HG03469 (cell line): ENCODE measurements at regions not wholly inside any gene's neighbourhood (a gene's known extent, or its start where the extent isn't known, plus 50 kb on each side); places are given as distances from the start of the nearest gene placed in this dataset.

Experiments
- ATAC-seq: cut with Tn5 transposase; IDR thresholded peaks from one replicate; pipeline ENCODE4 v1.9.1; 2021; ENCODE audit warnings: mild to moderate bottlenecking, moderate library complexity, moderate number of reproducible peaks; ENCODE audit not compliant: unreplicated experiment

DNA sequence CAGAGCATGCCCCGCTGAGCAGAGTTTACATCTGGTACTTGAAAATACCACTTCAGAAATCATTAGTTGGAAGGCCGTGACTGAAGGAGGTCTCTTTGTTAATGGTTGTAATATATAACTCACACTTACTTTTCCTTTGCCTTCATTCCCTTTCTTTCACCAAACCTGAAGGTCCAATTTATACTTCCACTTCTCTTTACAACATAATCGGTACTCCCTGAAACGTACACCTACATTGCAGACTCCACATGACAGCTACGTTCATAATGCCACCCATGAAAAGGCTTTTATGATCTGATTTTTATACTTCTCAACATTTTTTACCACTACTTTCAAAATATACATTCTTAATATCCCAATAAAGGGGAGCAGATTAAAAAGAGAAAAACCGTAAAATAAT, 298.7 kb downstream of the C4orf33 start:
- no peak for ATAC-seq

DNA sequence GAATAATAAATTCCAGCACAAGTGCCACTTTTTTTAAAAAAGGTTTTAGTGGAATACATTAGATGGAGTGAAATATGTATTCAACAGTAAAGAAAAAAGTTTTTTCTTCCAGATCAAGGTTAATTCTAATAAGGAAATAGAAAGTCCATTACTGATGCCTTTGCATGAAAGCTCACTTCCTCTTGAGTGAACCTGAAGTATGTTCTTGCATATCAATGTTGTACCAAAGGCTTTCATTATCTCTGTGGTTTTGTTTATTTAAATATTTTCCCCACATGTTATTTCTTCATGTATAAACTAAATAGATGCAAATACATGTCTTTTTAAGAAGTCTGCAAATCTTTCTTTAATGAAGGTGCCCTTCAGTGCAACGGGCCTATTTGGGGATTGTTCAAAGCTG, 307.9 kb downstream of the C4orf33 start:
- ATAC-seq: no peak

DNA sequence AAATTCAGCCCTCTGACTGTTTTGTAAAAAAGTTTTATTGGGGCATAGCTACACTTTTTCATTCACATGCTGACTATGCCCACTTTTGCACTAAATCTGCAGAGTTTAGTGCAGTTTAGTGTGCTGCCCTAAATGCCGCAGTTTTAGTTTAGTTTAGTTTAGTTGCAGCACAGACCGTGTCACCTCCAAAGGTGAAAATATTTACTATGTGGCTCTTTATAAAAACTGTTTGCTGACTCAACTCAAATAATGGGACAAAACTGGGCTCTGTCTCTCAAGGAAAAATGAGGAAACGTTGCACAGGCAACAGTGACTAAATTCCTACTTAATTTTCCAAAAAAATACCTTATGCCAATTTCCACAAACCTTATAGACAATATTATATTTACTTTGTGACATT, 314.2 kb downstream of the C4orf33 start:
- no peak for ATAC-seq

DNA sequence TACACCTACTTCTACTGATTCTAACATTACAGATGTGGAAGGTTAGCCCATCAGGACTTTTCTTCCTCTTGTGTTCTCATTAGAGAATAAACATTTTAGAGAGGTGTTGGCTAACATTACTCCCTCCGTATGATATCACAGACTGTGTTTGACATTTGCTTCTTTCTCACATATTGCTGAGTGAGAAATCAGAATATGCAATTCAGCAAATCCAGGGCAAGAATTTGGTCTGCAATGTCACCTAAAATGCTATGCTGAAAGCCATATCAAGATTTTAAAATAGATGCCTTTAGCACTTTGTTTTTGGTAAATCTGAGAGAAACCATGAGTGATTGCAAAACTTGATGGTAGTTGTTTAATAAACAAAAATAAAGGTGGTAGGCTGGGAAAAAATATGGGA, 319.1 kb downstream of the C4orf33 start:
- no peak for ATAC-seq

DNA sequence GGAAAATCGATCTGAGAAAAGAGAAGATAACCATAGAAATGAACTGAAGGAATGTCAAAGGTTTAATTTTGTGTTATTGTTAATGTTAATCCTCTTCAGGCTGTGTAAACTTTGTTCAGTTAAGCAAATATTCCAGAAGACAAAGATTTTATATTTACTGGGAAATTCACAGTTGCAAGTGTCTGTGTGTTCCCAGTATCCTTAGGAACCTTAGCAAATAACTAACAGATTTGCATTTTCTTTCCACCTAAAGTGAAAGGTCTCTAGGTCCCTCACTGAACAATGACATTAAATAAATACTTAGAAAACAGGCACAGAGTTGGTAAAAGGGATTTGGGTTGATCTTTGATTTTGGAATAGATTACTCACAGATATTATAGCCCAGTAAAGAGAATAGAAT, 324.7 kb downstream of the C4orf33 start:
- no peak for ATAC-seq

DNA sequence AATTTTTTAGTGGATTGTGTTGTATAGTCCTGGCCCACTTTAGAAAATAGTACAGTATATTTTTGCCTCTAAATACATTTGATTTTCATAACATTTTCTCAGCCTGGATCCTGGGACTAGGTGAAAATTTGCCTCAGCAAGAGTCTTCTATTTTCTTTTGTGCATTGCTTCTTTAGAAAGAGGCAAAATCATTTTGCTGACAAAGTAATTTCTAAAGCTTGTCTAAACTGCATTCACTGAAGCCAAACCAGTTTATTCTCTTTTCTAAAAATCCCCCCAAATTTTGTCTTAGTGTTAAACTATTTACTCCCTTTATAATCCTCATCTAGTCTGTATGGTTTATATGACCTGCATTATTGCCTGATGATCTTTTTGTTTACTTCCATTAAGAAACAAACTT, 326.3 kb downstream of the C4orf33 start:
- ATAC-seq: no peak

DNA sequence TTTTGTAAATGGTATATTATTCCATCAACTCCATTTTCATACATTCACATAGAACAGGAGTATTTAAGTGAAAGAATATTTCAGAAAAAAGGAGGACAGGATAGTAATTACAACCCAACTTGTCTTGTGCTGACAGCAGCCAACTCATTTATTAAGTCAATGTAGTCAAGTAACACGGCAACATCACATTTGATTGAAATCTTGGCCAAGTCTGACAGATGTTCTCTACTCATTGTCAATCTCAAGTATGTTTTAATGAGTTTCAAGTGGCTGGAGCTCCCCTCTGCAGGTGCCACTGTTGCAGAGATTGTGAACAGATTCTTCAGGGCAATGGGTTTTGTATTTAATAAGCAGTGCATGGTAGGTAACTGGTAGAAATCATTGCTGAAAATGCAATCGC, 332.5 kb downstream of the C4orf33 start:
- no peak for ATAC-seq

DNA sequence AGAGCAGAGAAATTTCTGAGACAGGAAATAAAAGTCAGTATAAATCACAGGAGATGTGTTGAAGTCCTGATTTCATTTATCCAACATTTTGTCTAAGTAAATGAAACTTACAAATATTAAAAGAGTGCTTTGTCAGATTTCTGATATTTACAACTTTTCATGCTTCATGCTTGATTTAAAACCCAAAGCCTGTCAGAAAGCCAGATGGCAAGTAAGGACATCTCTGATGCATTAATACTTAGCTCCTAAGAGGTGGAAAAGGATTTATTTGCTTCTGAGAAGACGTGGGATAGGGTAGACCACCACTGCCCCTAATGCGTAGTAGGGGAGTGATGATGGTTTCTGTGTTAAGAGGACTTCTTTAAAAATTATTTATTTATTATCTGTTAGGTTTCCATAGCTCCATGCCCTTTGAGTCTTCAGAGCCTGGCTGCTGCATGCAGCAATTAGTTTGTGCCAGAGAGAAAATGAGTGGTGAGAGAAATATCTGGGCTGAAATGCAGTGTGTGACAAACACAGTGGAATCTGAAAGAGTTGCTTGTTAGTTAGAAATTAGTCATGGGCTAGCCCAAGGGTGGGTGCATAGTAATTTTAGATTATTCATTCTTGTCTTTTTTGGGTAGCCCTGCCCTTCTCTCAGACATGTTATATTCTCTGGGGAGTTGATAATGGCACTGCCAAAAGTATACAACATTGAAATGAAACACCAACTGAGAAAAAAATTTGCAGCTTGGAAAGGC, 333.8 kb downstream of the C4orf33 start:
- no peak for ATAC-seq

DNA sequence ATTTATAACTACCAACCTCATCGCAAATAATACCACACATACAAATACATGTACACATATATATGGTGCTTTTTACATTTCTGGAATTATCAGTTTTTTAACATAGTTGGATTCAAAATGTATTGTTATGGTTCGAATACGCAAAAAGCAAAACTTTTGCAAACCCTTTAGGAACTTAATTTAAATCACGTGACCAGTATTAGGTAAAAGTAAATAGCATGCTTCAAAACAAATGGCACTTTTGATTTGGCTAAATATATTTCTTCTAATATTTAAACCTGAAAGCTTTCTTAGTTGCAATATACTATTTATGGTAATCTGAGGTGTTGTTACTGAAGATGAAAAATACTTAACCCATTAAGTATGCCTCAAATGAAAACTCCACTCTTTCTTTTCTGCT, 341.4 kb downstream of the C4orf33 start:
- ATAC-seq: no peak

DNA sequence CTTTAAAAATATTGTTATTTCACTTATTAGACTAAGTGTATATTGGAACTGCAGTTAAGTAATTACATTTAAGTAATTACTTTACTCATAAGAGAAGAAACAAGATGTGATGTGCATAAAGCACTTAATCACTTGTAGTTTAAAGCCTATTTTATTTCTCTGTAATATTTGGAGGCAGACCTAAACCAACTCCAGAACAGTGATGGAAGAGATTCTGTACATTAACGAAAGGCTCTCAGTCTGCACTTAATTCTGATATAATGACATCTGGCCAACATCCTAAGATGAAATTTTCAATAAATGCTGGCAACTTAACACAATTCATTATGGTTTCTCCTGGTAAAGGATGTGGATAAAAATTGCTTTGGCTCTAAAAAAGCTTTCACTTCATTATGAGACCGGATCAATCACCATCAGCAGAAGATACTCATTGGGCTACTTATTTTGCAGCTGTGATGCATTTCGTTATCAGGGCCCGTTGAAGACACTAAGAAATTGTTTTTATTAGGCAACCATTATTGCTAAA, 342.6 kb downstream of the C4orf33 start:
- ATAC-seq: no peak

DNA sequence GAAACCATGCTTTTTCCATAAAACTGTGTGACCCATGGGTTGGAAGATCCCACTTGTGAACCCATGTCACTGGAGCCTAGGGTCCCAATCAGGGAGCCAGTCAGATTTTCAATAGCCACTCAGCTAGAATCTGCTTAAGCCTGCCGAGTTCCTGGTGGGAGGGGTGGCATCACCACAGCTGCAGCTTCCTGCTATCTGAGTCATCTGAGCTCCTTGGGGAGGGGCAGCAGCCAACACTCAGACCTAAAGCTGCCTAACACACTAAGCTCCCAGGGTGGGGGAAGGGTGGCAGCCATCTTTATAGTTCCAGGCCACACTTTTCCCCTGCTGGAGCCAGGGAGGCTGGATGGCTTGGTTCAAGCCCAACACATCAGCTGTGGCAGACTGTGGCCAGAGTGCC, 350.1 kb downstream of the C4orf33 start:
- ATAC-seq: no peak

DNA sequence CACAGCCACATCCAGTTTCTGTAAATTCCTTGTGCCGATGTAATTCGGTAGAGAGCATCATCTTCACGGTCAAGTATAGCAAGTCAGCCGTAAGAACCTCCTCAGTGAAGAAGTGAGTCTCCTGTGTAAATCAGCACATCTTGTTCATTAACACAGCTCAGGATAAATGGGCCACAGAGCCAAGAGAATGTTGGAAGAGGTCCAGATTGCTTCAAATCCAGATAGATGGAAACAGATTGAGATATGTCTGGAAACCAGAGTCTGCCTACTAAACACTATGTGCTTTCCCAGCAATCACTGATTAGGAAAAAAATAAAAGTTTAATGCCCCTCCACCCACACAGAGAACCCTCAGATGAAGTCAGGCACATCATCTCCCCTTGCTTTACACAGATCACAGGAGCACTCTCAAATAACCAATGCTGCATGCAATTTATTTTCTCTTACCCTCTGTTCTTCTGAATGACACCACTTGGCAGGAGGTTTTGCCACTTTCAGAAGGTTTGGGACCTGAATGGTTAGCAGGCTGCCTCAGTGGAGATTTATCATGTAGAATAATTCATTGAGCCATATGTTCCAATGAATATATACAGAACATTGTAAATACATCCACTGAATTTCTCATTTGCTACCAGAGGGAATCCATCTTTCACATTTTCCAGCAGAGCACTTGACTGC, 357.7 kb downstream of the C4orf33 start:
- no peak for ATAC-seq

DNA sequence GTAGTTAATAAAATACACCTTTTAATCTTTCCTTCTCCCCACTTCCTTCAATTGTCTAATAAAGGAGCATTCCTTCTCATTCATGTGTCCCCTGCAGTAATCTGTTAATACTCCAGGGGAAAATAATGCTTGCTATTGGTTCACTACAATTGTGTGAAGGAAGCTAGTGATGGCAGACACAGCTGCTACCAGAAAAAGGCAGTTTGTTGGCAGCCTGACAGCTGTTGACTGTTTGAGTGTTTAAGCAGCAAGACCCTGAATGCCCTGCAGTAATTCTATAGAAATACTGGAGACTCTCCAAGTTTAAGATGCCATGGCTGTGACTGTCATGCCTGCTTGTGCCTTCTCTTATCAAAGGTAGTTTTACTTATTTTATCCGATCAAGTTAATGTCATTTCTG, 359.5 kb downstream of the C4orf33 start:
- no peak for ATAC-seq

DNA sequence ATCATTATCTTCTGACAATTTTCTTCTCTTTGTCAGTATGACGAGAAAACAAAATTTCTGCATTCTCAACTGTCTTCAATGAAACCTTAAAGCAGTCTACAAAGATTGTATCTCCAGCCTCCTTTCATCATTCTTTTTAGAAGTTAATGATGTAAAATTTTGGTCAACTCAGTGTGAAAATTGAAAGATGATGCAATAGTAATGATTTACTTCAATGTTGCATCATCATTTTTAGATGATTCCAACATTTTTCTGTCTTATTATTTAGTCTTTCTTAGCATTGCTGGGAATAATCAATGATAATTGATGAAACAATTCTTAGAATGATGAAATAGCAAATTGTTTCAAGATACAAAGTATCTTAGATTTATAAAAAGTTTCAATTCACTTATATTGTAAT, 372.7 kb downstream of the C4orf33 start:
- ATAC-seq: no peak

DNA sequence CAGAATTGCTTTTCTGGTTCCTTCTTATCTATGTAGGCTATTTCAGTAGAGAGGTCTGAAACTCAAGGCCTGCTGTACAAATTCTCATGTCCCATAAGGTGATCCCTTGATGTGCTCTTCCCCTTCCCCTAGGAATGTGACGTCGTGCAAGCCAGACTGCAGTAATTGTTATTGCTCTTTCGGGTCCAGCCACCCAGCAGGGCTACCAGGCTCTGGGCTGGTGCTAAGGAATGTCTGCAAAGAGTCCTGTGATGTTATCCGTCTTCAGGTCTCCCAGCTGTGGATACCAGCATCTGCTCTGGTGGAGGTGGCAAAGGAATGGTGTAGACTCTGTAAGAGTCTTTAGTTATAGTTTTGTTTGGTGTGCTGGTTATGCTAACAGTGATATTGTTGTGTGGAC, 378.7 kb downstream of the C4orf33 start:
- ATAC-seq: no peak

DNA sequence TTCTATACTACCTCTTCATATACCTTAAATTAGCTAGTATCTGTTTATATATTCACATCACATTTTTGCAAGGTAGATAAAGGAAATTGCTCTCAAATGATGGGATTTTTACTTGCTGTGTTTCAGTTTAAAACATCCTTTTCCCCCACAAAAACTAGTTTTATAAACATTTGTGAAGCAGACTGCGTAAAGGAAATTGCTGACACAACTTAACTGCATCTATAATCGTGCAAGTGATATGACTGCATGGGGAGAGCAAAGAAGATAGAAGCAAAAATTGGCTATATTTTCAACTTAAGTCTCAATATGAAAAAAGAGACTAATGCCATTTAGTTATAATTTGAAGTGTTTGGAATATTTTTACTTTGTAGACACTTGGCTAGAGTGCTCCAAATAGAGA, 385.2 kb downstream of the C4orf33 start:
- no peak for ATAC-seq

DNA sequence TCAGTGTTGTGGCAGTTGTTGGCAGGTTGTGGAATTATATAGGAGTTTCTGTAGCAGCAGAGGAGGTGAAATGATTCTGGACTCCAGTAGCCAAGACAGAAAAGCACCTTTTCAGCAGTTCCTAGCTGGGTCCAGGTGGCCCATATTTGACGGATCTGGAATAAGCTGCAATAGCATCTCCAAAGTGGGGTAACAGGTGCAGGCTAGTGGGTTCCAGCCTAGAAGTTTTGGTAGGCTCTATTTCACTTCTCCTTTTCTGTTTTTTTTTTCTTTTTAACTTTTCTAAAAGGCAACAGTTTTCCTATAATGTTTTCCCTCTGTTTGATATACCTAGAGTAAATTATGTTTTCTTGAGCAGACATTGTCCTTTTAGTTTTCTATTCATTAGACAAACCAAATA, 392.5 kb downstream of the C4orf33 start:
- no peak for ATAC-seq

DNA sequence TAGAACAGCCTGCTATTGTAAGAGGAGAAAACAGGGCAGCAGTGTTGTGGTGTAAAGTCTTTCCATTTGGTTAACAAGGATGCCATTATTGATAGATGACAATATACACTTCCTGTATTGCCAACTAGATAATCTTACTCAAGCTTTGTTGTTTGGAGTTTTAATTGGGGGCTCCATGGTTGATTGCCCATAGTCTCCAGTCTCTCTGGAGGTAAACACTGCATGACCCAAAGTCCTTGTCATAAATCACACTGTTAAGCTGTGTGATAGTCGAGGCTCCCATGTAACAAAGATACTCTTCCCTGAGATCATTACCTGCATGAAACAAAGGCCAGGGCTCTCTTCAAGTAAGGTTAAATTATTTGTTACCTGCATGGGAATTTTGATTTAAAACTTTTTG, 394.6 kb downstream of the C4orf33 start:
- ATAC-seq: no peak

DNA sequence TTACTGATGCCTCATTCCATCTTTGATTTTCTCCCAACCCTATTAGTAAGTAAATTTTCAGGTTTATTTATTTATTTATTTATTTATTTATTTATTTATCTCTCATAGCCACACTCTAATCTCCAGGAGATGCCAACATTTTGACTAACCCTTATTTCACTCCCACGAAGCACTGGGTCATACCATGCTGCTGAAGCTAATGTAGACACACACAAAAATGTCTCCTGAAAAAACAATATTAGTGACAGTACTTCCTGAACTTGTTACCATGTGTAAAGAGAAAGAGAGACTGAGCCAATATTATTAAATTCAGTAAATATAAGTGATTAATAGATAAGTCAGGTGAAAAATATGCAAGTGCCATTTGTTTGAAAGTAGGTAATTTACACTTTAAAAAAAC, 402.7 kb downstream of the C4orf33 start:
- no peak for ATAC-seq

DNA sequence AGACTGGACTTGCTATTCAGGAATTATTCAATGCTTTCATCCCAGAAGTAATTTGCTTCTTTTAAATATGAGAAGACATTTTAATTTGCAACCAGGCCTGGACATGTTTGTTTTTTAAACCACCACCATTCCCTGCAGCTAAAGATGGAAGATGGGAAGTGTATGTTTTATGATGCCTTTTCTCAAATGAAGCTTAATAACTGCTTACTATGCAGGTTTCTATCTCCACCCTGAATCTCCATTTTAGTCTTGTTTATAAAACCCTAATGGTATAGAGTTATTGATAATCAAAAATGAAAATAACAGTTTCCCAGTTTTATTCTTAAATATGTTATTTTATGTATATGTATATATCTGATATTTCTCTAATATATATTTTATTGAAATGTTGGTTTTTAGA, 418.9 kb downstream of the C4orf33 start:
- no peak for ATAC-seq

DNA sequence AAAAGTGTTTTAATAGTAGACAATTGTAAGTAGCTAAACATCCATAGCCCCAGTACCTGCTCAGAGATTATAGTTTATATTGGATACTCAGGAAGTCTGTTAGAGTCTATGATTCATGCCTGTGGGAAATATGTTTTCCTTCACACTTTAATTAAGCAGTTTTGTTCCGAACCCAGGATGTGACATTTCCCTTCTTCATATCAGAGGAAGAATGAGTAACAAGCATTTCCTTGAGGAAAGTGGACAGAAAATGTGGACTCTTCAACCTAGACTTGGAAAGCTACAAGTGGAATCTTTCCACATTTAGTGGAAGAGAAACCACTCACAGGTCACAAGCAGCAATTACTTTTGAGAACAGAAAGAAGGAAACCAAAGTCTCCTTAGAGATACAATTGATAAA, 419.4 kb downstream of the C4orf33 start:
- no peak for ATAC-seq

DNA sequence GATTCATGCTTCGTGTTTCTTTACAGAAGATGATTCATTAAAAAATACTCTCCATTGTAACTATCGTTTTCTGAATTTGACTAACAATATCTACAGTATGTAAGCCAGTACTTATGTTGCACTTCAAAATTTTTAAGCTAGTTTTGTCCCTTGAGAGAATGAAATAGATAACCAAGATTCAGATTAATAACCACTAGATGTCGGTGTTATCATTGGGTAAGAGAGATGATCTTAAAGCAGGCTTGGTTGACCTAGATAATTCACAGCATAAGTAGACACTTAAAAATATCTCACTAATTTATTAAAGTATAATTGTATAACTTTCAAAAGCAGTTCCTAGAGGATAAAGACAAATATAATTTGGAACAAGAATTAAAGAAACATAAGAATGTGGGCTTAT, 430.9 kb downstream of the C4orf33 start:
- ATAC-seq: no peak

DNA sequence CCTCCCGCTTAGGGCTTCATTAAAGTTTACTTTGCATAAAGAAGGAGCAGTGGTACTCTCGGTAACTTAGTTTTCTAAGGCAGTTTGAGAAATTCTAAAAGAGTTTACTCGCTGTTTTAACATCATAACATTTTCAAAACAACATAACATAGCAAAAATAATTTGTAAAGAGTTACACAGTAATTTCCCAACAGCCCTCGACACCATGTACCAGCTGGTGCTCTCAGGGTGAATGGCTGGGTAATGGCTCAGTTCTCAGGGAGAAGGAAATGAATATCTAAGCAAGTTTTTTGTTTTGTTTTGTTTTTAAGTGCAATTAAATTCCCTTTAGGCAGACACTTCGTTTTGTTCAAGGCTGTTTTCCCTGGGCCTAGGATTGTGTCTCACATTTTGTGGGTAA, 435.3 kb downstream of the C4orf33 start:
- no peak for ATAC-seq
